HFF-Myc (cell line): ENCODE measurements at regions not wholly inside any gene's neighbourhood (a gene's known extent, or its start where the extent isn't known, plus 50 kb on each side); places are given as distances from the start of the nearest gene placed in this dataset.

Experiments used
- DNase-seq: peaks from one replicate; pipeline ENCODE4 v3.0.0-alpha.2; 2011; ENCODE audit warnings: low read depth; ENCODE audit errors: extremely low read depth
- H3K4me3 ChIP-seq: replicated peaks from 2 replicates; pipeline ENCODE4 v1.5.1; 2011; ENCODE audit warnings: low read depth, mild to moderate bottlenecking, control low read depth, low read length
- TF ChIP-seq, protein P1 (sequence below): IDR thresholded peaks from 2 replicates; pipeline ENCODE4 v1.5.1; 2012; ENCODE audit warnings: mild to moderate bottlenecking, low read depth, low read length, control low read depth; ENCODE audit errors: missing control alignments

GRCh38 chr15:69658411-69658945 is 205.9 kb downstream of the RPLP1 start:
- no peak overlapping the region for H3K4me3 ChIP-seq
- TF ChIP-seq, protein P1, sequence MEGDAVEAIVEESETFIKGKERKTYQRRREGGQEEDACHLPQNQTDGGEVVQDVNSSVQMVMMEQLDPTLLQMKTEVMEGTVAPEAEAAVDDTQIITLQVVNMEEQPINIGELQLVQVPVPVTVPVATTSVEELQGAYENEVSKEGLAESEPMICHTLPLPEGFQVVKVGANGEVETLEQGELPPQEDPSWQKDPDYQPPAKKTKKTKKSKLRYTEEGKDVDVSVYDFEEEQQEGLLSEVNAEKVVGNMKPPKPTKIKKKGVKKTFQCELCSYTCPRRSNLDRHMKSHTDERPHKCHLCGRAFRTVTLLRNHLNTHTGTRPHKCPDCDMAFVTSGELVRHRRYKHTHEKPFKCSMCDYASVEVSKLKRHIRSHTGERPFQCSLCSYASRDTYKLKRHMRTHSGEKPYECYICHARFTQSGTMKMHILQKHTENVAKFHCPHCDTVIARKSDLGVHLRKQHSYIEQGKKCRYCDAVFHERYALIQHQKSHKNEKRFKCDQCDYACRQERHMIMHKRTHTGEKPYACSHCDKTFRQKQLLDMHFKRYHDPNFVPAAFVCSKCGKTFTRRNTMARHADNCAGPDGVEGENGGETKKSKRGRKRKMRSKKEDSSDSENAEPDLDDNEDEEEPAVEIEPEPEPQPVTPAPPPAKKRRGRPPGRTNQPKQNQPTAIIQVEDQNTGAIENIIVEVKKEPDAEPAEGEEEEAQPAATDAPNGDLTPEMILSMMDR: no peak
- no peak for DNase-seq

- H3K4me3 ChIP-seq: no peak overlapping the region
- no peak for DNase-seq
- TF ChIP-seq, protein P1: no peak
Observed at GRCh38 chr15:69659454-69660050, 206.9 kb downstream of the RPLP1 start.

DNA sequence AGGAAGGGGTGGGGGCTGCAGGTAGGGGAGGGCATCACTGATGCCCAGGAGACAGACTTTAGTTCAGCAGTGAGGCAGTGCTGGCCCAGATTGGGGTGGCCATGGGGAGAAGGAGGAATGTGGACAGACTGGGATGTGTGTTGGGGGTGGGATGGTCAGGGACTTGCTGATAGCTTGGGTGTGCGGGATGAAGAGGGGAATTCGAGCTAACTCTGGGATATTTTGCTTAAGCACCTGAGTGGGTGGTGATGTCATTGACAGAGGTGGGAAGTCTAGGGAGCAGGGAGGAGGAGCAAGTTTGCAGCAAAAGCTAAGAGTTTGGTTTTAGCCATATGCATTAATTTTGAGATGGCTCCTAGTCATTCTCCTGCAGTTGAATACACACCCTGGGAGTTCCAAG is 207.5 kb downstream of the RPLP1 start:
- DNase-seq: no peak
- no peak overlapping the region for H3K4me3 ChIP-seq
- TF ChIP-seq, protein P1: no peak

DNA sequence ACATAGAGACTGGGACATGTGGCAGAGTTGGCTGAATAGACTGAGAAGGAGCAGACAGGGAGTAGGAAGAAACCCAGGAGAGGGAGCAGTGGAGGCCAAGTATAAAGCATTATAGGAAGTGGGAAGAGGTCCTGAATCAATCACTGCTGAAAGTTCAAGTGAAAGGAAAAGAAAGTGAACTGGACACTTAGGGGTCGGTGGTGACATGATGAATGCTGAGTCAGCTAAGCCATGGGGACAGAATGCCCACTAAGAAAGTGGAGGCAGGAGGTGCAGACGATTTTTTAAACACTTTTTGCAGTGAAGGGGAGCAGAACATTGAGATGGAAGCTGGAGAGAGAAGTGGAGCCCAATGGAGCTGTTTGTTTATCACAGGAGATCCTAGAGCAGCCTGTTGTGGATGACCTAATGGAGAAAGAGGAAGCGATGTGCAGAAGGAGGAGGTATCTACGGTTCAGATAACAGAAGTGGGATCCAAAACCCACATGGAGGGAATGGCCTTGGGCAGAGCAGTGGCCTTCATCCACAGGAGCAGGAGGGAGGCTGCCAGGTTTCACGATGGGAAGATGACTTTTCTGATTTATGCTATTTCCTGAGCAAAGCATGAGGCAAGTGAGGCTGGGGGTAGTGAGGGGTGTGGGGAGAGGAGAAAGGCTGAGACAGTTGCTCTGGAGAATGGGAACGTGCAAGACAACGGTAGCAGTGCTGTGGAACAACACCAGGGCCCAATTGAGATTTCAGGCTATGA is 208.2 kb downstream of the RPLP1 start:
- DNase-seq: no peak
- TF ChIP-seq, protein P1: no peak
- H3K4me3 ChIP-seq: no peak overlapping the region

- TF ChIP-seq, protein P1: no peak
- no peak overlapping the region for H3K4me3 ChIP-seq
Observed at GRCh38 chr15:69661446-69661845, 208.8 kb downstream of the RPLP1 start.

DNA sequence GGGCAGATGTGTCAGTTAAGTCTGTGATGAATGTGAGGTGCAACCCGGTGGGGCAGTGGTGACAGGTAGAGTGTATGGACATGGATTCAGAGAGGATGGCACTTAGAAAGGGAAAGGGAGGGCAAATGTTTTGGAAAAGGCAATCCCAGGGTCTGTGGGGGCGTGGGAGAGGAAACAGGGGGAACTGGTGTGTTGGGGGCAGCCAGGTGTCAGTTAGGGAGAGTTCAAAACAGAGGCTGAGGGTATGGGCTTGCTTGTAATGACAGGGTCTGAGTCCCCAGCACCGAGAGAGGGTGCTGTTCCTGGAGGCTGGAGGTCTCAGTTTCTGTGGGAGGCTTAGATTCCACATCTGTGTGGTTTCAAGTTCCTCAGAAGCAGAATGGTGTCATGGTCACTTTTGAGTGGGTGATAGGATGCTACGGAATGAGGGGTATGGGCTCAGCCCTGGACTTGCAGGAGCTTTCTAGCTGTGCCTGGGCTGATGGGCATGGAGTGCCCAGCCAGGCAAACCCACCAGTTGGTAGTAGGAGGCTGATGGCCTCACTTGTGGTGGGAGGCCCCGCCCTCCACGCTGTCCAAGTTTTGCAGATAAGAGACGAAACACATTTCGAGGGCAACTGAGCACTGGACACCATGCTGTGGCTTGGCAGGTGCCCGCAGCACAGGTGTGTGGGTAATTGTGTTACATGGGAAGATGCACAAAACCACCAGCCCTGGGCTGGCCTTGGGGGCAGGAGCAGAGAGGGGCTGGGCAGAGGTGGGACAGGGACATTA is 209.4 kb downstream of the RPLP1 start:
- no peak overlapping the region for H3K4me3 ChIP-seq
- TF ChIP-seq, protein P1: no peak
- DNase-seq: no peak

More at GRCh38 chr15:69661446-69661845, 208.8 kb downstream of the RPLP1 start:
- no peak for DNase-seq
